WTC11 (cell line): ENCODE measurements at regions not wholly inside any gene's neighbourhood (a gene's known extent, or its start where the extent isn't known, plus 50 kb on each side); places are given as distances from the start of the nearest gene placed in this dataset.

Experiments
- ATAC-seq: fragments of 200-7000 bp; cut with Tn5 transposase; 2 replicates; pipeline ENCODE4 v1.10.0; 2021; ENCODE audit warnings: mild to moderate bottlenecking, moderate library complexity
- CTCF ChIA-PET: fragments of 300-600 bp; sonication (Branson Sonifier 250); formaldehyde crosslinking; loops from one replicate; lab custom pipeline; 2021; ENCODE audit warnings: antibody characterized with exemption; lab: Charles Lee
- POLR2A ChIA-PET: fragments of 350-600 bp; sonication (Branson Sonifier 250); formaldehyde crosslinking; loops from one replicate; lab custom pipeline; 2021; ENCODE audit warnings: antibody characterized with exemption; lab: Charles Lee
- DNase-seq: peaks from one replicate; pipeline ENCODE4 v3.0.0; 2021; ENCODE audit warnings: low spot score
- H3K27ac Mint-ChIP-seq: 2 replicates; pipeline ENCODE4 v1.8.0; 2021; ENCODE audit warnings: mixed read lengths
- H3K27me3 Mint-ChIP-seq: 2 replicates; pipeline ENCODE4 v1.8.0; 2021; ENCODE audit warnings: low read depth, mild to moderate bottlenecking, moderate library complexity, mixed read lengths
- H3K36me3 Mint-ChIP-seq: 2 replicates; pipeline ENCODE4 v1.8.0; 2021; ENCODE audit warnings: mixed read lengths
- H3K4me1 Mint-ChIP-seq: 2 replicates; pipeline ENCODE4 v1.8.0; 2022; ENCODE audit warnings: mixed read lengths
- H3K4me3 Mint-ChIP-seq: 2 replicates; pipeline ENCODE4 v1.8.0; 2021; ENCODE audit warnings: mild to moderate bottlenecking, moderate library complexity, mixed read lengths
- H3K9me3 Mint-ChIP-seq: 2 replicates; pipeline ENCODE4 v1.8.0; 2021; ENCODE audit warnings: mixed read lengths
- CREM ChIP-seq: sonication (generic); formaldehyde crosslinking; IDR thresholded peaks from 2 replicates; pipeline ENCODE4 v1.8.1; 2022; ENCODE audit warnings: mild to moderate bottlenecking, missing genetic modification reagents, moderate library complexity
- ESRRA ChIP-seq: sonication (generic); formaldehyde crosslinking; IDR thresholded peaks from 2 replicates; pipeline ENCODE4 v1.8.1; 2022; ENCODE audit warnings: mild to moderate bottlenecking, missing genetic modification reagents, borderline replicate concordance
- HMGA2 ChIP-seq: fragments of 250-450 bp; sonication (Bioruptor Pico); IDR thresholded peaks from 2 replicates; pipeline ENCODE4 v1.4.0; 2021; ENCODE audit warnings: mild to moderate bottlenecking, moderate library complexity
- PRRX2 ChIP-seq: fragments of 250-450 bp; sonication (Bioruptor Pico); IDR thresholded peaks from 2 replicates; pipeline ENCODE4 v1.8.0; 2021; ENCODE audit warnings: mild to moderate bottlenecking
- RORB ChIP-seq: fragments of 250-450 bp; sonication (Bioruptor Pico); IDR thresholded peaks from 2 replicates; pipeline ENCODE4 v1.9.0; 2021; ENCODE audit warnings: mild to moderate bottlenecking
- SP1 ChIP-seq: sonication (generic); formaldehyde crosslinking; conservative IDR thresholded peaks from 2 replicates; pipeline ENCODE4 v1.8.1; 2022; ENCODE audit warnings: missing genetic modification reagents
- TEAD4 ChIP-seq: sonication (generic); formaldehyde crosslinking; IDR thresholded peaks from 2 replicates; pipeline ENCODE4 v1.8.0; 2022; ENCODE audit warnings: mild to moderate bottlenecking, missing genetic modification reagents
- ZBTB21 ChIP-seq: sonication (generic); formaldehyde crosslinking; IDR thresholded peaks from 2 replicates; pipeline ENCODE4 v1.8.1; 2023; ENCODE audit warnings: mild to moderate bottlenecking, missing genetic modification reagents, borderline replicate concordance
- ZNF219 ChIP-seq: sonication (generic); formaldehyde crosslinking; IDR thresholded peaks from 2 replicates; pipeline ENCODE4 v1.8.0; 2023; ENCODE audit warnings: missing genetic modification reagents, mild to moderate bottlenecking, borderline replicate concordance
- ZNF263 ChIP-seq: sonication (generic); formaldehyde crosslinking; IDR thresholded peaks from 2 replicates; pipeline ENCODE4 v1.8.1; 2022; ENCODE audit warnings: low read depth, mild to moderate bottlenecking, moderate library complexity, missing genetic modification reagents
- ZNF396 ChIP-seq: fragments of 250-450 bp; sonication (Bioruptor Pico); IDR thresholded peaks from 2 replicates; pipeline ENCODE4 v1.8.0; 2021; ENCODE audit warnings: mild to moderate bottlenecking, moderate library complexity, borderline replicate concordance
- ZNF423 ChIP-seq: fragments of 250-450 bp; sonication (Bioruptor Pico); IDR thresholded peaks from 2 replicates; pipeline ENCODE4 v2.1.2; 2022; ENCODE audit warnings: mild to moderate bottlenecking, moderate library complexity
- TF ChIP-seq, protein P1 (sequence below): sonication (generic); formaldehyde crosslinking; IDR thresholded peaks from 2 replicates; pipeline ENCODE4 v1.8.1; 2023; ENCODE audit warnings: mild to moderate bottlenecking, missing genetic modification reagents, moderate library complexity
- TF ChIP-seq, protein P2 (sequence below): sonication (generic); formaldehyde crosslinking; IDR thresholded peaks from 2 replicates; pipeline ENCODE4 v1.8.0; 2022; ENCODE audit warnings: mild to moderate bottlenecking, missing genetic modification reagents
- TF ChIP-seq, protein P3 (sequence below): fragments of 250-450 bp; sonication (Bioruptor Pico); IDR thresholded peaks from 2 replicates; pipeline ENCODE4 v1.9.0; 2021; ENCODE audit warnings: mild to moderate bottlenecking
- TF ChIP-seq, protein P4 (sequence below): fragments of 250-450 bp; sonication (Bioruptor Pico); IDR thresholded peaks from 2 replicates; pipeline ENCODE4 v1.8.0; 2021; ENCODE audit warnings: mild to moderate bottlenecking

DNA sequence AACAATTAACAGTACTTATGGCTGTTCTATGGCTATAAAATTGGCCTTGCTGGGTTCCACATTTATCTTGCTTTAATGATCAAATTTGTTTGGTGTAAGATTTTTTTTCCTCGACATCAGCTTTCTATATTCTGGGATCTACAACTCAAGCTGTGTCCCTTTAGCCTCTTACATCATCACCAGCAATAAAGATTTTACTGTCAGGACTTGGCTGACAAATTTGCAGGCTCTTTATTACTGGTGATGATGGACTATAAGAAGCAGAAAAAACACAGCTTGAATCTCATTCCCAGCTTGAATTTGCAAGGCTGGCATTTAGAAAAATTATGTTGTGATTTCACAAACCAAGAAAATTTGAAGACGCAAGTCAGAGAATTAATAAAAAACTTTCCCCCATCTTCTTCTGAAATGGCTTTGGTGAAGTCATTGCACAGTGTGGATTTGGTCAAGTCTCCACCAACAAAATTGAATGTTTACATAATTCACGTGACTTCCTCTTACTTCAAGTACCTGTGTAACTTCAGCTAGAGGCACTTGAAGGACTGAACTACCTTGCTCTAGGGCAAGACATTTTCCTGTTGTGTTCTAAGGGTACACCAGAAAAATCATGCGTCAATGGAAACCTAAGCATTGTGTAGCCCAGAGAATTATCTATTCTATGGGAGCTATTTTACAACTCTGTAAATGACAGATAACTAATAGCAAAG is 175.0 kb downstream of the CBLN4 start:
- H3K36me3 Mint-ChIP-seq, result peaks cover 67% of the 10 kb centered on the region
- H3K9me3 Mint-ChIP-seq, result peaks cover 81% of the 10 kb centered on the region
- DNase-seq (no peak), ATAC-seq (no peak)
- H3K4me1 Mint-ChIP-seq, result no peaks in the 10 kb centered on the region
- ChIA-PET POLR2A (no interaction called here), CTCF (no interaction called here)
- no peak overlapping the region for H3K4me3 Mint-ChIP-seq
- H3K27ac Mint-ChIP-seq, result no peak overlapping the region
- peaks cover 15% of the 10 kb centered on the region for H3K27me3 Mint-ChIP-seq
- TF ChIP-seq, protein P1, sequence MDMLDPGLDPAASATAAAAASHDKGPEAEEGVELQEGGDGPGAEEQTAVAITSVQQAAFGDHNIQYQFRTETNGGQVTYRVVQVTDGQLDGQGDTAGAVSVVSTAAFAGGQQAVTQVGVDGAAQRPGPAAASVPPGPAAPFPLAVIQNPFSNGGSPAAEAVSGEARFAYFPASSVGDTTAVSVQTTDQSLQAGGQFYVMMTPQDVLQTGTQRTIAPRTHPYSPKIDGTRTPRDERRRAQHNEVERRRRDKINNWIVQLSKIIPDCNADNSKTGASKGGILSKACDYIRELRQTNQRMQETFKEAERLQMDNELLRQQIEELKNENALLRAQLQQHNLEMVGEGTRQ, result no peak
- TF ChIP-seq HMGA2, result no peak

DNA sequence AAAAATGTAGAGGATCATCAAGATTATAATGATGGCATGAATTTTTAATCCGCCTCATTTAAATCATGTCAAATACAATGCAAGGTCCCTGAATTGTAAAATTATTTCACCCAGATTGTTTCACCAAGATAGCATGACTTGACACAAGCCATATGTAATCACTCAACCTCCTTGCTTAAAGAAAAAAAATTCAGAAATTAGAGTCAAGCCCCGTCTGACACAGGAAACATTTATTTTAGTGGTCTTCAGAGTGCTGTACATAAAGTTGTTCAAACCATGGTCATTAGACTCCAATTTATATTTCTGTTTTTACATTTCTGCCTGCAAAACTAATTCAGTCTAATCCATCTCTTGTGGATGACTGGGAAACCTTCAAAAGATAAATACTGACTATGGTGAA is 200.2 kb downstream of the CBLN4 start:
- CTCF ChIA-PET, result no interaction called here
- H3K4me3 Mint-ChIP-seq, result no peak overlapping the region
- DNase-seq, result no peak
- TF ChIP-seq, protein P2, sequence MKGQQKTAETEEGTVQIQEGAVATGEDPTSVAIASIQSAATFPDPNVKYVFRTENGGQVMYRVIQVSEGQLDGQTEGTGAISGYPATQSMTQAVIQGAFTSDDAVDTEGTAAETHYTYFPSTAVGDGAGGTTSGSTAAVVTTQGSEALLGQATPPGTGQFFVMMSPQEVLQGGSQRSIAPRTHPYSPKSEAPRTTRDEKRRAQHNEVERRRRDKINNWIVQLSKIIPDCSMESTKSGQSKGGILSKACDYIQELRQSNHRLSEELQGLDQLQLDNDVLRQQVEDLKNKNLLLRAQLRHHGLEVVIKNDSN (CRISPR knock-in tag), result no peak
- TF ChIP-seq, protein P3, sequence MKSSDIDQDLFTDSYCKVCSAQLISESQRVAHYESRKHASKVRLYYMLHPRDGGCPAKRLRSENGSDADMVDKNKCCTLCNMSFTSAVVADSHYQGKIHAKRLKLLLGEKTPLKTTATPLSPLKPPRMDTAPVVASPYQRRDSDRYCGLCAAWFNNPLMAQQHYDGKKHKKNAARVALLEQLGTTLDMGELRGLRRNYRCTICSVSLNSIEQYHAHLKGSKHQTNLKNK (CRISPR knock-in tag), result no peak
- no peak for TF ChIP-seq TEAD4 (CRISPR knock-in tag)
- TF ChIP-seq, protein P4, sequence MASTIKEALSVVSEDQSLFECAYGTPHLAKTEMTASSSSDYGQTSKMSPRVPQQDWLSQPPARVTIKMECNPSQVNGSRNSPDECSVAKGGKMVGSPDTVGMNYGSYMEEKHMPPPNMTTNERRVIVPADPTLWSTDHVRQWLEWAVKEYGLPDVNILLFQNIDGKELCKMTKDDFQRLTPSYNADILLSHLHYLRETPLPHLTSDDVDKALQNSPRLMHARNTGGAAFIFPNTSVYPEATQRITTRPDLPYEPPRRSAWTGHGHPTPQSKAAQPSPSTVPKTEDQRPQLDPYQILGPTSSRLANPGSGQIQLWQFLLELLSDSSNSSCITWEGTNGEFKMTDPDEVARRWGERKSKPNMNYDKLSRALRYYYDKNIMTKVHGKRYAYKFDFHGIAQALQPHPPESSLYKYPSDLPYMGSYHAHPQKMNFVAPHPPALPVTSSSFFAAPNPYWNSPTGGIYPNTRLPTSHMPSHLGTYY (CRISPR knock-in tag), result no peak
- no peak for TF ChIP-seq SP1 (CRISPR knock-in tag)
- TF ChIP-seq ZNF219 (CRISPR knock-in tag), result no peak
- TF ChIP-seq, all 79 proteins: peak for 0
- Mint-ChIP-seq H3K27ac (no peak overlapping the region), H3K4me1 (no peaks in the 10 kb centered on the region), H3K36me3 (peaks cover 53% of the 10 kb centered on the region), H3K27me3 (peaks cover 6% of the 10 kb centered on the region), H3K9me3 (peaks cover 59% of the 10 kb centered on the region)
- ATAC-seq, result no peak
- POLR2A ChIA-PET, result no interaction called here

DNA sequence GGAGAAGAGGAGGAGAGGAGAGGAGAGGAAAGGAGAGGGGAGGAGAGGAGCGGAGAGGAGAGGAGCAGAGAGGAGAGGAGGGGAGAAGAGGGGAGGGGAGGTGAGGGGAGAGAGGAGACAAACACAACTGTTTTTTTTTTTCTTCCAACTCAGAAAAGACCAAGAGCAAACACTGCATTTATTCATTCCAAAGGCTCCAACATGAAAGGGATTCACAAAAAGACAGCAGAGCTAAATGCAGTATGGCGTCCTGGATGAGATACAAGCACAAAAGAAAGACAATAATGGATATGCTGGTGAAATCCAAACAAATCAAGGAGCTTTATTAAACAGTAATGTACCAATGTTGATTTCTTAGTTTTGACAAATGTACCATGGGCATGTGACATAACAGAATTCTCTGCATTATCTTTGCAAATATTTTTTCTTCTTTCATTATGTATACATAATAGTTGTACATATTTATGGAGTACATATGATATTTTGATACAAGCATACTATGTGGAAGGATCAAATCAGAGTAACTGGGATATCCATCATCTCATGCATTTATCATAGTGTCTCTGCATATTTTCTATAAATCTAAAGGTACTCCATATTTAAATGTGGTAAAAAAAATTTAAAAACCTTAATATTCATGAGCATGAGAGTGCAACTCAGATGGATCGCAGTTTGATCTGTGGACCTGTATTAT is 204.6 kb downstream of the CBLN4 start:
- Mint-ChIP-seq H3K27me3 (peaks cover 6% of the 10 kb centered on the region), H3K36me3 (peaks cover 83% of the 10 kb centered on the region), H3K9me3 (peaks cover 90% of the 10 kb centered on the region), H3K4me1 (no peaks in the 10 kb centered on the region), H3K27ac (no peak overlapping the region), H3K4me3 (no peak overlapping the region)
- POLR2A ChIA-PET, result no interaction called here
- ATAC-seq (no peak), DNase-seq (no peak)
- TF ChIP-seq ZBTB21 (CRISPR knock-in tag) (no peak), RORB (CRISPR knock-in tag) (no peak), ZNF263 (CRISPR knock-in tag) (no peak), ZNF396 (CRISPR knock-in tag) (no peak), PRRX2 (CRISPR knock-in tag) (no peak), CREM (CRISPR knock-in tag) (no peak), ZNF423 (CRISPR knock-in tag) (no peak), ESRRA (CRISPR knock-in tag) (no peak)
- TF ChIP-seq, protein P2 (CRISPR knock-in tag), result no peak
- TF ChIP-seq, protein P4 (CRISPR knock-in tag), result no peak
- CTCF ChIA-PET, result no interaction called here
